ENCODE measurements at regions not wholly inside any gene's neighbourhood (a gene's known extent, or its start where the extent isn't known, plus 50 kb on each side); places are given as distances from the start of the nearest gene placed in this dataset.

GRCh38 chr2:149738767-149739166, 151.2 kb upstream of the MMADHC start:
- DNase-seq = no peak

DNA sequence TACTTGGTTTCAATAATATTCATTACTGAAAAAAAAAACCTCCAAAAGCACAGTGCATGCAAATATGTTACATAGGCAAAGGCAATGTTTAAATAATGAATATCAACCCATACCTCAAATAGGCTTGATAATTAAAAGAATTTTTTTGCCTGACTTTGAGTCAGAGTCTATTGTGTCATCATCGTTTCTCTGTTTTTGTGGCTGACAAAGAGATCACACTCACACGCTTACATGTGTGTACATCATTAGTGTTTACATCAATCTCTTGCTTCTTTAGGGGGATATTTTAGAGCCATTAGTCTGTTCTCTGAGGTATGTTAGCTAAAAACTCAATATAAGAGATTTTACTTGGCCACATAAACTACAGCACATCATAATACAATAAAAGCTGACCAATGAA, 150.3 kb upstream of the MMADHC start:
- no peak for DNase-seq

GRCh38 chr2:149735237-149735958, 147.8 kb upstream of the MMADHC start:
- no peak for DNase-seq

DNA sequence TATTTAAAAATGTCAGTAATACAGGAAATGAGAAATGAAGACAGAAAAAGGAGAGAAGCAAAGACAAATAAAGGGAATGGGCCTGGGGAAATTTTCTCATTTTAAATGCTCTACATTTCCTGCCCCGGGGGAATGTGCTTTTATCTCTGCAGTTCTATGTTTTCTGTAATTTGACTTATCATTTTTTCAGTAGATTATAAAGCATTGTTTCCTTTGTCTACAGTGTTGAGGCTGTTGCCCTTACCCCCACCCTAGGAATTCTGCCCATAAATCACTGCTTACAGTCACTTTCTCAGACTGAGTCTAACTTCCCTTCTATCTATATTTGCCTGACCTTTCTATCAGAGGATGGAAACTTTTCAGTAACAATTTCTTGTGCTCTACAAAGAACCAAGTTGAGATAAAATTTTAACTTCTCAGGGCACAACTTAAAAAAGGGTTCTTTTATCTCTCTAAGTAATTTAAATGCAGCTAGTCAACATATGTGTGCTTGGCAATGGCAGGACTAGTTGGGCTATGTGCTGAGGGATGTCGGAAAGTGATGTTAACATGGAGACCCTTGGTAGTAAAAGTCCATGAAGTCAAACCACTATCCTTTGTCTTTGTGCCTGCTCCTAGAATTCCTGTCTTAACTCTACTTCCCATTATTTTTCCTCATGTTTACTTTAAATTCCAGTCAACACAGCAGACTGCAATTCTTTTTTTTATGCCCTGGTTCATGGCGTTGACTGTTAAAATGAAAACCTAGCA, 146.5 kb upstream of the MMADHC start:
- no peak for DNase-seq

GRCh38 chr2:149732730-149733290, 145.2 kb upstream of the MMADHC start:
- no peak for DNase-seq

DNA sequence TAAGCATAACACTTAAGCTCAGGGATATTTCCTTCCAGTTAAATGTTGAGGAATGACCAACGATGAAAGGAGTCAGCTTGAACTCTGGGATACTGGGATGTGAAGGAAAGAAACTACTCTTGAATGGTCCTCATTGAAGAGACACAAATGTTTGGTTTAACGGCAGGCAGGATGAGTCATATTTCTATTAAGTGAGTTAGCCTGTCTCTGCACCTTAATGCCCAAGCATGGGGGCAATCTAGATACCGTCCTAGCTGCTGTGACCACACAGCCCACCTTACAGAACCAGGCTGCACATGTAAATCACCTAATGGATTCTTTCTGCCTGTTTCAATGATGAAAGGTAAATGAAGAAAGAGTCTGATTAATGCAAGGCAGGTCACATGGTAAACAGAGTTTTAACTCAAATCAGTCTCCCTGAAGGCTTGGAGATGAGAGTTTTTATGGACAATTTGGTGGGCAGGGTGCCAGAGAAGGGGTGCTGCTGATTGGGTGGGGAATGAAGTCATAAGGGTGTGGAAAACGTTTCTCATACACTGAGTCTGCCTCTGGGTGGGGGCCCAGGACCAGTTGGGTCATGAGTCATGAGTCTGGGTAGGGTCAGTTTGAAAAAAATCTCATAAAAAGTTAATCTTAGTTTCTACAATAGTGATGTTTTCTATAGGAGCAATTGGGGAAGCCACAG, 144.6 kb upstream of the MMADHC start:
- DNase-seq = no peak

DNA sequence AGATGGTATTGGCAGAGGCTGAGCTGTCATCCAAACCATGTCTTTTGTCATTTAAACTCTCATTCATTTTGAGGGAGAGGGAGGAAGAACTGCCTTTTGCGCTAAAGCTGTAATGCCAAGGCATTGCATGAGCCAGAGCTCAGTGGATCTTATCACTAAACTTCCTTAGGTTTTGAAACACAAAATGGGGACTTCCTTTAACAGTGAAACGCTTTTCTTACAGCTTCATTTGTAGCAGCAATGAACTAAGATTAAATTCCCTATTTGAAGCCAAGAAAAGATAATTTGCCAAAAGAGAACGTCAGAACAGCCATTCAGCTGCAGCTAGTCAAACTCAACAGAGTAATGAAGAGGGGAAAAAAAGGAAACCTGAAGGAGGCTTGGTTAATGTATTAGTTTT, 143.5 kb upstream of the MMADHC start:
- DNase-seq = no peak

DNA sequence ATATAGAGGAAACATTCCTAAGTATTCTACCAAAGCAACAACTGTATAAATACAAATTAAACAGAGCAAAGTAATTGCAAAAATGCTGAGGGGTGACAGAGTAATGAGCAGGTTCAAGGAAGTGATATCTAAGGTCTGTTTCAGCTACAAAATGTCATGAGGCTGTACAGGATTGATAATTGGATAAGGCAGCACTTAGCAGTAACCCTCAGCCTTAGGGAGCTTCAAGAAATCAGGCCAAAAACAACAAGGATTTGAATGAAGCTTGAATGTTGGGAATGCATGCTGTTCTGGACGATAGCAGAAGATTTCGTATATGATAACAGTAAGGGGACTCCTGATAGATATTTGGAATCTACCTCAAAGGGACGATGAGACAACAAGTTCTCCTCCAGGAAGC, 142.0 kb upstream of the MMADHC start:
- DNase-seq = no peak

DNA sequence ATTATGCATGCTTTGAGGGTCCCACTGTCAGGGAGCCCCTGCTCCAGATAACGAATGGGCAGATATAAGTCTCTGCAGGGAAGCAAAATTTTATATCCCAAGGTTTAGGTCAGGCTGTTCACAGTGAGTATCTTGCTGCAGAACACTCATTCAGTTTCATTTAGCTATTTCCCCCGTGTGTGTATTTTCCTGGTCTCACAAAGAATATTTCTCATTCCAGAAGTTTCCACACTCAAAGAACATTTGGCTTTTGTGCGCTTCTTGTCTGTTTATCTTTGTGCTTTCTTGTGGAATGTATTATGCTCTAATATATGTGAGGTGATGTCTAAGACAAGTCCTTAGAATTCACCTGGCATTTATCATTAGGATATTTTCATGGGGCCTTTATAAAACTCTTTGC, 140.4 kb upstream of the MMADHC start:
- DNase-seq = no peak

- DNase-seq = no peak
These were observed 137.7 kb upstream of the MMADHC start for GRCh38 chr2:149725234-149725633.

DNA sequence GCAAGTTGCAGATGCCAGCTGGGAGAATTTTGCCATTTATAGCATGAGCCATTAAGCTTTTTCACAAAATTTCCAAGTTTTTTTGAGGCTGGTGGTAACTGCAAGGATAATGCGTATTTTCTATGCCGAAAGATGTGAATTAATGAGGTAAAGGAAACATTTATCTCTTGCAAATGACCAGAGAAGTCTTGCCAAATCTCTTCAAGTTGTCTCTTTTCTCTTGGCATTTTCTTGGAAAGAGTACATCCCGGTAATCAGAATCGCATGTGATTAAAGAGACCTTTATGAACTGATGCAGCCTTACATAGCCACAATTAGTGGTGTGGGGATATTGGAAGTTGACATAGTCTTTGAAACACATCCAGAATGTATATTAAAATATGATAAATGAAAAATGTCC, 136.5 kb upstream of the MMADHC start:
- no peak for DNase-seq

- DNase-seq = no peak
These were observed 133.0 kb upstream of the MMADHC start for GRCh38 chr2:149720615-149721014.

DNA sequence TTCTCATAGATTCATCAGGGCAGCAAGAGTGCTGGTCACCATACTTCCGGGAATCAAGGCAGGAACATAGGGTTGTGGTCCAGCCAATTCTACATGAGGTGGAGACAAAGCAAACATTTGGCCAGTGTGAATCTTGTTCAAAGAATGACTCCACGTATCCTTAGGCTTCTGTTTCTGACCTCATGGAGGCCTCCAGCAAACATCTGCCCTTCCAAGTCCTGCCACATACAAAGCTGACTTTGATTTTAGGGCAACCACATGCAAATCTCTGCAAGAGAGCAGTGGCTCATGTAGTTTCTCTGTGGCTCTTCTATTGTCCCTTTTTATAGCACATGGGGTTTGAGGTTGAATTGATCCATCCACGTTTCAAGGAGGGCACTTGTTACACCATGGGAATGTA, 132.1 kb upstream of the MMADHC start:
- no peak for DNase-seq

DNA sequence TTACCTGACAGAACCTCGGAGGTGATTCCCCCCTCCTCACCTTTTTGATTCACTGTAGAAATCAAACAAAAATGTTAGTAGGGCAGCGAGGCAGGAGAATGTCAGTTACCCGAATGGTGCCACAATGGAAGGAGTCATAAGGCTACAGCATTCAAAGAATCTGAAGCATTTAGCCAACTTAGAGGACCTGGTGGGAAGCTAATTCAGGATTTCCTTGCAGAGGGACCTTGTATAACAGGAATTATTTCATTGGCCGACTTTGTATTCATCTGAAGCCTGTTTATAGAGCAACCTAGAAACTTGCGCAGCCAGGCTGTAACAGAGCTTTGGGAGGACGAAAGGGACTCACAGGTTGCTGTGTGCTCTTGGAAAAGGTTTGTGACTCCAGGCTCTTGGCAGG, 129.1 kb upstream of the MMADHC start:
- no peak for DNase-seq

- DNase-seq = no peak
These were observed 128.3 kb upstream of the MMADHC start for GRCh38 chr2:149715894-149716293.

- no peak for DNase-seq
These were observed 127.5 kb upstream of the MMADHC start for GRCh38 chr2:149715005-149715592.

DNA sequence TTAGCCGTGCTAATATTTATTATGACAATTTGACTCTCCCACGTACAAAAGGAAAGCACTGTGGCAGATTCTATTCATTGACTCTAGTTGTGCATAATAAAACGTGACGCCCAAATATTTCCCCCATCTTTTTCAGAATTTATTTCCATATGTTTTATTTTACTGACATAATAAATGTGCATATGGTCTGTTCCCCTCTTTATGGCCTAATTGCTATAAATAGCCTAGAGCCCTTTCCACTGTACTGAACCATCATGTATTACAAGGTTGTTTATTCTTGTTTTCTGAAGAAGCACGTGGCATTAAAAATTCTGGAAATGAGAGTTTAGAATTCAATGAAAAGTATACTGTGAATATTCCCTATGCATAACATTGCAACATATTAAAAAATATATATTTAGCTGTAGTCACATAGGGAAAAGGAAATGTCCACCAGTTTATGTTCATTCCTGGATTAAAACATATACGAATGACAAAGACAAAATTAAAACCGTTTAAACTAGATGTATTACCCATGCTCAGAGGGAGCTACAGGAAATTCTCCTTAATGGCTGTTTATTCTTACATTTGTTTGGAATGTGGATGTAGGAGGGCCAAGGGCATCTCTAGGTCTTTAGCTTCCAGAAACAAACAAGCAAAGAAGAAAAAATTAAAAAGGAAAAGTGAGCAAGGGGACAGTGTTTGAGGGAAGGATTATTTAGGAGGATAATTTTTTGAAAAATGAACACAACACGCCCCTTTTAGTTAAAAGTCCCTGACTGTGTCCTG, 122.1 kb upstream of the MMADHC start:
- no peak for DNase-seq

- no peak for DNase-seq
These were observed 115.7 kb upstream of the MMADHC start for GRCh38 chr2:149703281-149703680.

DNA sequence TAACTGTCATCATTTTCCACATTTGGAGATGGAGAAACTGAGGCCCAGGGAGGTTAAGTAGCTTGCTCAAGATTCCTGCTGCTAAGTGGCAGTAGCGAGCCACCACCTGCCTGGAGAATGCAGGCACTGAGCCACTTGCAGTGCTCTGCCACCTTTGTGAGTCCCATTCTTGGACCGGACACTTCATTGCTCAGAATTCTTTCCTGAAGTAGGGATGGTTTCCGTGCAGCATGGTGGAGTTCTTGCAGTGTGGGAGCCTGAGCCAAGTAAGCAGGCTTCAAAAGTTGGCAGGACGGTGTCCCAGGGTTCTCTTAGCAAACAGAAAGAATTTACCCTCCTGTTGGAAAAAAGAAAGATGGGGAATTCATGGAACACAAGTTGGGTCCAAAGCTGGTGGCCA, 115.0 kb upstream of the MMADHC start:
- no peak for DNase-seq

DNA sequence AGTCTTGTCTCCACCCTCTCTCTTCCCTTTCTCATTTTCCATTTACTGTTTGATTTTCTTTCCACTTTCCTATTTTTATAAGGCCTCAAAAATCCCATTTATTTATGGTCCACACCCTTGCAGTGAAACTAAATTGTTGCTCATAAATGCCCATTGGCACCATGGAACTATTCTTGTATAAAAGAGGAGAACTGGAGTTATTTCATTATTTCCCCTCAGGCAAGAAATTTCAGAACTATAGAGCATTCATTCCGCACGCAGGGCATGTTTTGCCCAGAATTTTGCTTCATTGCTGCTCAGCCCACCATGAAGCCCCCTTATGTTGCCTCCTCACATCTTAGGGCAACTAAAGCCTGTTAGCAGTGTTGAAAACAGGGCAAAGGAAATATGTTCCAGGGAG, 113.7 kb upstream of the MMADHC start:
- DNase-seq = no peak

DNA sequence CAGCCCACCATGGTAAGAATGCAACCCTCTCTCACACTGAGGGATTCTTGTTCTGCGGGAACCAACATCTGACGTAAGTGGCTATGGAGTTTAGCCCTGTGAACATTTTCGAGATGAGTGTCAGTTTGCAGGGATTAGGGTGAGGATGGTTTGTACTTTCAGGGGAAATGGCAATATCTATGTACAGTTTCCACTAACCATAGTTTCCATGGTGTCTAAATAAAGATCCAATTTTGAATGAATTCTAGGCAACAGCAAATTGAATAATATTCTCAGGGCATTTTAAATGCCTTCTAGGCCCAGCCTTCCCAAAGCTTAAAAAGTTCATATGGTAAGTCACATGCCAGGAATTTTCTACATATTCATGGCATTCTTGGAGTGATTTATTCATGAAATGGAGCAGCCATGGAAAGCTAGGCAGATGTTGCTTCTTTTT, 105.4 kb upstream of the MMADHC start:
- no peak for DNase-seq

GRCh38 chr2:149690825-149691224, 103.2 kb upstream of the MMADHC start:
- no peak for DNase-seq

Data from right kidney (tissue), 1 donor.